GM21447 (cell line): ENCODE measurements at regions not wholly inside any gene's neighbourhood (a gene's known extent, or its start where the extent isn't known, plus 50 kb on each side); places are given as distances from the start of the nearest gene placed in this dataset.
"Not testable (repeated sequence)": the region's sequence is repeated elsewhere in the genome, so short reads cannot be mapped to it uniquely, and the experiment has no call there.

ENCODE experiments used
- ATAC-seq: cut with Tn5 transposase; IDR thresholded peaks from one replicate; pipeline ENCODE4 v1.9.1; 2021; ENCODE audit not compliant: unreplicated experiment

- no peak for ATAC-seq
Observed at GRCh38 chr11:106152013-106152412, 74.6 kb downstream of the AASDHPPT start.

GRCh38 chr11:106152824-106153223 is 75.4 kb downstream of the AASDHPPT start:
- no peak for ATAC-seq

DNA sequence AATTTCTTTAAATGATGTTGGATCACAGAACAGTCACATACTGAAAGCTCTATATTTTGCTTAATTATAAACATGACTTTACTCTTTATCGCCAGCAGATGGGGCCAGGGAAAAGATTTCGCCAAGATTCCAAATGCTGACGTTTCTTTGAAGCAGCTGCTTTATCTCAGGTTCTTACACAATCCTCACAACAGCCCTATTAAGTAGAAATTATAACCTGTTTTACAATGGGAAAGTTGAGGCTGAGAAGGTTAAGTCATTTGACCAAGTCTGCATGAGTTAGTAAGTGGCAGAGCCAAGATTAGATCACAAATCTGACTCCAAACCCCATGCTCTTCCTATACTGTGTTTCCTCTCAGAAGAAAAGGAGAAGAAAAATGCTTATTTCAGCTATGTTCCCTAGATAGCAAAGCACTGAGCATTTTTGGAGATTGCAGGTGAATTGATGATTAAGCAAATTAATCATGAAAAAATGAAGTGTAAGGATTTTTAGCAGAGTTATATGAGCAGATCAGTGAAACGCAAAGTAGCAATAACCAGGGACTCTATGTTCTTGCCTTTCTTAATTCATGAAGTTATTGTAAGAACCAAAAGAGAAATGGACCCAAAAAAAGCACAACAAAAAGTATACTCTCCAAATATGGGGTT is 79.0 kb downstream of the AASDHPPT start:
- ATAC-seq, result peak; percentile 64

- no peak for ATAC-seq
Observed at GRCh38 chr11:106158406-106158805, 80.9 kb downstream of the AASDHPPT start.

DNA sequence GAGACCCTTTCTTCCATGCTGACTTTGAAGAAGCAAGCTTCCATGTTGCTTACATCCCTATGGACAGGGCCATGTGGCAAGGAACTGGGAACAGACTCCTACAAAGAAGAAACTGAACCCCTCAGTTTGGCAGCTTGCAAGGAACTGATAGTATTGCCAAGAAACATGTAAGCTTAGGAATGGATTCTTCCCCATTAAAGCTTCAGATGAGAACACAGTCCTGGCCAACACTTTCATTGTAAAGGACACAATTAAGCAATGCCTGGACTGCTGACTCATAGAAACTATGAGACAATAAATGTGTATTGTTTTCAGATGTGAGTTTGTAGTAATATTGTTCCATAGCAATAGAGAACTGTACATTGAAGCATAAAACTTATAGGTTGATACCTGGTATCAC is 82.4 kb downstream of the AASDHPPT start:
- ATAC-seq, result no peak

DNA sequence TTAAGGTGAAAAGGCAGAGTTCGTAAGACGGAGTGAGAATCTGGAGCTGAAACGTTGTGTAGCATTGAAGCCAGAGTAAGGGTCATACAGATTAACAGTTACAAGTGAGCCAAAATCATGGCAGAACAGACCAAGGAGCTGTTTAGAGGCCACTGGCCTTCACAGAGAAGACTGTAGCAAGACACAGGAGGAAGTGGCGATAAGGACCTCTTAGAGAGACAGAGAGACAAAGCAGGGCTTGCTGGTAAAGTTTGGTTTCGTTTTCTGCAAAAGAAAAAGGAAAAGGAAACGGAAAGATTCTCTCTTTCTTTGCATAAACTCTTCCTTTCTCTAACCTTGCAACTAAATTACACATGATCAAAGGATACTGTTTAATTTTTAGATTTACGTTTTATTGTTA is 83.0 kb downstream of the AASDHPPT start:
- no peak for ATAC-seq

GRCh38 chr11:106161775-106162634 is 84.5 kb downstream of the AASDHPPT start:
- ATAC-seq, result no peak

- ATAC-seq, result no peak
Observed at GRCh38 chr11:106167085-106167484, 89.6 kb downstream of the AASDHPPT start.

DNA sequence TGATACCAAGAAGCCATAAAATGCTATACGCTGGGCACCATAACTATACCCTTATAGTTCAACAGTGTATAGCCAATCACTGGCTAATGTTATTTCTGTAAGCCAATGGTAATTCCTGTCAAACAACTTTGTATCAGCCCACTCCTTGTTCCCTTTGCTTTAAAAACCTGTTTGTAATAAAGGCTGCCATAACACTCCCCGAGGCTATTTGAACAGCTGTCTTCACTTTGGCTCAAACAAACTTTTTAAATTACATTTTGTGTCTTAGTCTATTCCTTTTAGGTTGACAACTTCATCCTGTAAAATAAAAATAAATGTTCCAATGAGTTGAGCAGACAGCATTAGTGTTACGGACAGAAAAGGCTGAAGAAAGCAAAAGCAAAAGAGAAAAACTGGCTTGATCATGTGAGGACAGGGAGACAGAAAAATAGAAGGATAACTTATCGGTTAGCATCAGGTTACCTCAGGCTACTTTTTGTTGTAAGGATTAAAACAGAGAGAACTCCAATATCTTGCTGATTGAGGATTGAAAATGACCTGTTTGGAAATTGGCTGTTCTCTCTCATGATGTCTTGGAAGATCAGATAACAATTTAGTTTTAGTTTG is 95.0 kb downstream of the AASDHPPT start:
- ATAC-seq, result no peak

- ATAC-seq, result no peak
Observed at GRCh38 chr11:106173291-106173690, 95.8 kb downstream of the AASDHPPT start.

- ATAC-seq, result not testable (repeated sequence)
Observed at GRCh38 chr11:106174003-106174402, 96.5 kb downstream of the AASDHPPT start.

GRCh38 chr11:106176817-106177216 is 99.4 kb downstream of the AASDHPPT start:
- ATAC-seq, result no peak

- ATAC-seq, result no peak
Observed at GRCh38 chr11:106177311-106177710, 99.8 kb downstream of the AASDHPPT start.

- no peak for ATAC-seq
Observed at GRCh38 chr11:106178361-106178760, 100.9 kb downstream of the AASDHPPT start.

GRCh38 chr11:106179048-106179447 is 101.6 kb downstream of the AASDHPPT start:
- ATAC-seq, result no peak

GRCh38 chr11:106186630-106187029 is 109.2 kb downstream of the AASDHPPT start:
- ATAC-seq, result no peak

GRCh38 chr11:106187860-106188456 is 110.5 kb downstream of the AASDHPPT start:
- ATAC-seq, result no peak

DNA sequence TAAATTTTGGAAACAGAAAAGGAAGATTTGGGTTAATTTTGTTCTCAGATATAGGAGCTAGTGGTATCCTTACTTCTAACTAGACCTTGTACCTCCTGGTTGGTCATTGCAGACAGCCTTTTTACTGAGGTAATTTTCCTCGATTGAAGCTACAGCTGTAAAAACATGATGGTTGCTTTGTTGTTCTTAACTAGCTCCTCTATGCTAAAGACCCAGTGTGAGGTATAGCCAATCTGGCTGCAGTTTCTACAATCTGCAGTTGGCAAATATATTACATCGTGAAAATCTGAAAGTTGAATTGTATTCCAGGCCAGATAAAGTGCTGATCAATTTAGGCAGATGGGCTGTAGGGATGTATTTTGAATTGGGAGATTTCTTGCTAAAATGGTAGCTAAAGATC is 116.5 kb downstream of the AASDHPPT start:
- no peak for ATAC-seq

DNA sequence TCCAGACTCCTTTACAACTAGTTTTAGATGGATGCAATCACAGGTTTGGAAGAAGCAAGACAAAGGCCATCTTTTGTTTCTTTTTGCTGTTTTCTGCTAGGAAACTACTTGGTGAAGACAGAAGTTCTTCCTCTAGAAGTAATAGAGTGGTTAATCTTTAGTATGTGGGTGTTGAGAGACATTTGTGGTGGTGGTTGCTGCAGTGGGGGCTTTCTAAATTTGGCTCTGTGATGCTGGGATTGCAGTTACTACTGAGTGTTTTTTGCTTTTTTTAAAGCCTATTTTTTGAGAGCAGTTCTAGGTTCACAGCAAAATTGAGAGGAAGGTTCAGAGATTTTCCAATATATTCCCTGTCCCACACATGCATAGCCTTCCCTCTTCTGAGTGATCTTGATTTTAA is 120.0 kb downstream of the AASDHPPT start:
- no peak for ATAC-seq

DNA sequence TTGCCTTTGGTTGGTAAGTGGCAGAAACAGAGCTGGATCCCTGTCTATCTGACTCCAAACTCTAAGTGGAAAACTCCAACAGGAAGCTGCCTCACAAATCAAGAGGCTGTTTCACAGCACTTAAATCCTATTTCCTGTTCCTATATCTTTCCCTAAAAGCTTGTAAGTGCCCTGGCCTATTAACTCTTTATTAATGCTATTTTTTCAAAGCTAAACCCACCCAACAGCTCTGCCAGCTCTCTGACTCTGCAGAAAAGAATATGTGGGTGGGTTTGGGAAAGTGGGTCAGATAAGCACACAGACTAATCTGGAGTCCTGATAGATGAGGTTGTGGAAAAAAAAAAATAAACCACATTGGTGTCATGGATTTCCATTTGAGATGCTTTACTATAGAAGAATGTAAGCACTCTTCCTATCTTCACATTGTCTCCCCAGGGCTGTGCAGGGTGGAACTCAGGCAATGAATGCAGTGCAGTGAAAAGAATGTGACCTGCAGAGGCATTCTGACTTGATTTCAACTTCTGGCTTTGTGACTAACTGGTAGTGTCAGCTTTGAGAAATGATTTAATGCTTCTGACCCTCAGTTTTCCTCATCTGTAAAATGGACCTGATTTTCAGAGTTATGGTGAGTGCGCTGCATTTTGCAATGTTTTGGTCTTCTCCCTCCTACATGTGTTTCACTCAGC is 125.6 kb downstream of the AASDHPPT start:
- no peak for ATAC-seq

GRCh38 chr11:106208760-106209159 is 131.3 kb downstream of the AASDHPPT start:
- ATAC-seq, result no peak
